ENCODE measurements at regions not wholly inside any gene's neighbourhood (a gene's known extent, or its start where the extent isn't known, plus 50 kb on each side); places are given as distances from the start of the nearest gene placed in this dataset.
A peak's percentile ranks its signal among the peaks of the same experiment; 100 is the strongest.
"Not testable (repeated sequence)": the region's sequence is repeated elsewhere in the genome, so short reads cannot be mapped to it uniquely, and the experiment has no call there.

- DNase-seq = not testable (repeated sequence)
These were observed 84.3 kb downstream of the IRS2 start for GRCh38 chr13:109702030-109702597.

- DNase-seq = peak; percentile 78
These were observed 86.2 kb downstream of the IRS2 start for GRCh38 chr13:109700176-109700575.

- DNase-seq = no peak
These were observed 86.7 kb downstream of the IRS2 start for GRCh38 chr13:109699628-109700071.

GRCh38 chr13:109698779-109699178 is 87.6 kb downstream of the IRS2 start:
- peak; percentile 91 for DNase-seq

GRCh38 chr13:109697936-109698335 is 88.4 kb downstream of the IRS2 start:
- no peak for DNase-seq

- no peak for DNase-seq
These were observed 90.8 kb downstream of the IRS2 start for GRCh38 chr13:109695402-109696190.

- no peak for DNase-seq
These were observed 91.4 kb downstream of the IRS2 start for GRCh38 chr13:109694972-109695371.

- no peak for DNase-seq
These were observed 93.2 kb downstream of the IRS2 start for GRCh38 chr13:109693213-109693612.

GRCh38 chr13:109691689-109692088 is 94.7 kb downstream of the IRS2 start:
- DNase-seq = no peak

GRCh38 chr13:109687559-109688448 is 98.6 kb downstream of the IRS2 start:
- no peak for DNase-seq

GRCh38 chr13:109685203-109685602 is 101.2 kb downstream of the IRS2 start:
- no peak for DNase-seq

- DNase-seq = peak; percentile 31
These were observed 101.6 kb downstream of the IRS2 start for GRCh38 chr13:109684824-109685202.

GRCh38 chr13:109684084-109684823 is 102.1 kb downstream of the IRS2 start:
- no peak for DNase-seq

GRCh38 chr13:109682534-109683244 is 103.7 kb downstream of the IRS2 start:
- DNase-seq = no peak

- no peak for DNase-seq
These were observed 105.5 kb downstream of the IRS2 start for GRCh38 chr13:109680930-109681329.

GRCh38 chr13:109680288-109680687 is 106.1 kb downstream of the IRS2 start:
- no peak for DNase-seq

GRCh38 chr13:109678459-109678858 is 107.9 kb downstream of the IRS2 start:
- no peak for DNase-seq

GRCh38 chr13:109677206-109677605 is 109.2 kb downstream of the IRS2 start:
- no peak for DNase-seq

GRCh38 chr13:109673477-109673876 is 112.9 kb downstream of the IRS2 start:
- DNase-seq = no peak

- peak; percentile 62 for DNase-seq
These were observed 113.8 kb downstream of the IRS2 start for GRCh38 chr13:109672545-109672944.

GRCh38 chr13:109671919-109672318 is 114.5 kb downstream of the IRS2 start:
- no peak for DNase-seq

- DNase-seq = no peak
These were observed 115.6 kb downstream of the IRS2 start for GRCh38 chr13:109670776-109671175.

All from fibroblast of skin of right quadriceps (primary cell).